Esophagus muscularis mucosa (tissue), 4 donors: ENCODE measurements at regions not wholly inside any gene's neighbourhood (a gene's known extent, or its start where the extent isn't known, plus 50 kb on each side); places are given as distances from the start of the nearest gene placed in this dataset.

ENCODE experiments used
- EP300 ChIP-seq: sonication (generic); formaldehyde crosslinking; IDR thresholded peaks from one replicate; pipeline ENCODE4 v1.6.1; 2017; ENCODE audit warnings: antibody characterized with exemption
- POLR2A ChIP-seq: fragments of 450-650 bp; IDR thresholded peaks from one replicate; pipeline ENCODE4 v1.6.1; 2017; ENCODE audit warnings: antibody characterized with exemption, moderate library complexity, mild to moderate bottlenecking, low read depth
- POLR2AphosphoS5 ChIP-seq, 2 donors: sonication (generic); formaldehyde crosslinking; IDR thresholded peaks; one replicate each; pipeline ENCODE4 v1.6.1; 2017; ENCODE audit warnings: antibody characterized with exemption in 2 of 2
- TF ChIP-seq, protein P1 (sequence below), 3 experiments: fragments of 200-600 bp in 2 of 3; fragments of 450-650 bp in 1 of 3; sonication (generic) in 2 of 3; IDR thresholded peaks; one replicate each; pipeline ENCODE4 v1.5.1; 2017 to 2019; ENCODE audit warnings: antibody characterized with exemption in 3 of 3, mild to moderate bottlenecking in 2 of 3, moderate library complexity in 1 of 3

DNA sequence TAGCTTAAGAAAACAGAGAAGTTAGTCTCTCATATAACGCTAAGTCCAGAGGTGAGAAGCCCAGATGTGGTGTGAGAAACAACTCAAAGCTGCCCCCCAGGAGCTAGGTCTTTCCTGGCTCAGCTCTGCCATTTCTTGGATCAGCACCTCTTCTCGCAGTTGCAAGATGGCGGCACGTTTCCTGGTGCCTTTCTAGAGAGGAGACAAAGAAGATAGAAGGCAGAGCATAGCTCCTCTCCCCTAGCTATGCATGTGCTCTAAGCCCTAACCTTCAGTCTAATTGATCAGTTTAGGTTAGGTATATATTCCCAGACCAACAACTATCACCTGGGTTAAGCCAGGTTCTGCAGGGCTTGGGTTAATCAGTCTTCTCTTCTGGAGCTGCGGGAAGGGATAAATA is 119.5 kb upstream of the RAB12 start:
- TF ChIP-seq POLR2AphosphoS5 (IDR thresholded peaks at IDR 0.05) = no peak
- TF ChIP-seq, protein P1, sequence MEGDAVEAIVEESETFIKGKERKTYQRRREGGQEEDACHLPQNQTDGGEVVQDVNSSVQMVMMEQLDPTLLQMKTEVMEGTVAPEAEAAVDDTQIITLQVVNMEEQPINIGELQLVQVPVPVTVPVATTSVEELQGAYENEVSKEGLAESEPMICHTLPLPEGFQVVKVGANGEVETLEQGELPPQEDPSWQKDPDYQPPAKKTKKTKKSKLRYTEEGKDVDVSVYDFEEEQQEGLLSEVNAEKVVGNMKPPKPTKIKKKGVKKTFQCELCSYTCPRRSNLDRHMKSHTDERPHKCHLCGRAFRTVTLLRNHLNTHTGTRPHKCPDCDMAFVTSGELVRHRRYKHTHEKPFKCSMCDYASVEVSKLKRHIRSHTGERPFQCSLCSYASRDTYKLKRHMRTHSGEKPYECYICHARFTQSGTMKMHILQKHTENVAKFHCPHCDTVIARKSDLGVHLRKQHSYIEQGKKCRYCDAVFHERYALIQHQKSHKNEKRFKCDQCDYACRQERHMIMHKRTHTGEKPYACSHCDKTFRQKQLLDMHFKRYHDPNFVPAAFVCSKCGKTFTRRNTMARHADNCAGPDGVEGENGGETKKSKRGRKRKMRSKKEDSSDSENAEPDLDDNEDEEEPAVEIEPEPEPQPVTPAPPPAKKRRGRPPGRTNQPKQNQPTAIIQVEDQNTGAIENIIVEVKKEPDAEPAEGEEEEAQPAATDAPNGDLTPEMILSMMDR (IDR thresholded peaks at IDR 0.05) = no peak
- no peak for TF ChIP-seq EP300
- no peak for TF ChIP-seq POLR2A
